AG04449 (cell line): ENCODE measurements at regions not wholly inside any gene's neighbourhood (a gene's known extent, or its start where the extent isn't known, plus 50 kb on each side); places are given as distances from the start of the nearest gene placed in this dataset.
A peak's percentile ranks its signal among the peaks of the same experiment; 100 is the strongest.

Experiments used
- CTCF ChIA-PET: fragments of 350-600 bp; formaldehyde crosslinking; extraction: SDS; loops from one replicate; lab custom pipeline; 2021; ENCODE audit warnings: antibody characterized with exemption; lab: Yijun Ruan, JAX
- POLR2A ChIA-PET: fragments of 400-600, 350-600 bp; formaldehyde crosslinking; extraction: SDS; loops from one replicate; lab custom pipeline; 2020; ENCODE audit warnings: antibody characterized with exemption, inconsistent platforms; lab: Yijun Ruan, JAX
- DNase-seq: peaks from one replicate; pipeline ENCODE4 v3.0.0-alpha.2; 2010; ENCODE audit warnings: low read depth, low spot score
- H3K4me3 ChIP-seq: 2 replicates; pipeline ENCODE4 v1.5.1; 2011; ENCODE audit warnings: low read depth, mild to moderate bottlenecking, control low read depth, low read length
- TF ChIP-seq, protein P1 (sequence below): IDR thresholded peaks from one replicate; pipeline ENCODE4 v1.5.1; 2011; ENCODE audit warnings: mild to moderate bottlenecking, moderate library complexity, low read length, control low read depth, inconsistent platforms; ENCODE audit not compliant: insufficient read depth; ENCODE audit errors: missing control alignments

DNA sequence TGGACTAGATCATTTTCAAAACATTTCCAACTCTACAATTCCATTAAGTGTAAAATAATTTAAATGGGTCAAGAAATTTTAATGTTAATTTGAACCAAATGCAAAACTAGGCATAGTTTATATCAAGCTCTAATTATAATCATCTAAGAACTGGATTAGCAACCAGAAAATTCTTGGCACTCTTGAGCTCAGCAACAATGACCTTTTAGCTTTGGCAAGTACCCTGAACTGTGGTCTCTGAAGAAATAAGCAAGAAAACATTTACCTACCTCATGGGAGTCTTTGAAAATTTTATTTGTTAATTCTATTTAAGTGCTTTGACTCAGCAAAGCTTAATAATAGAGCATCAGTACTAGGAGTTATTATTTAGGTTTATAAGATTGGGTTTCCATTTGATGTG lies 313.2 kb downstream of the SATB2 start:
- CTCF ChIA-PET: interaction anchor here (1.0 to 1.6 kb wide), 2 partner anchors 8 to 333 kb away, joined by 3 to 4 read pairs; no protein-coding TSS in a partner anchor
- TF ChIP-seq, protein P1, sequence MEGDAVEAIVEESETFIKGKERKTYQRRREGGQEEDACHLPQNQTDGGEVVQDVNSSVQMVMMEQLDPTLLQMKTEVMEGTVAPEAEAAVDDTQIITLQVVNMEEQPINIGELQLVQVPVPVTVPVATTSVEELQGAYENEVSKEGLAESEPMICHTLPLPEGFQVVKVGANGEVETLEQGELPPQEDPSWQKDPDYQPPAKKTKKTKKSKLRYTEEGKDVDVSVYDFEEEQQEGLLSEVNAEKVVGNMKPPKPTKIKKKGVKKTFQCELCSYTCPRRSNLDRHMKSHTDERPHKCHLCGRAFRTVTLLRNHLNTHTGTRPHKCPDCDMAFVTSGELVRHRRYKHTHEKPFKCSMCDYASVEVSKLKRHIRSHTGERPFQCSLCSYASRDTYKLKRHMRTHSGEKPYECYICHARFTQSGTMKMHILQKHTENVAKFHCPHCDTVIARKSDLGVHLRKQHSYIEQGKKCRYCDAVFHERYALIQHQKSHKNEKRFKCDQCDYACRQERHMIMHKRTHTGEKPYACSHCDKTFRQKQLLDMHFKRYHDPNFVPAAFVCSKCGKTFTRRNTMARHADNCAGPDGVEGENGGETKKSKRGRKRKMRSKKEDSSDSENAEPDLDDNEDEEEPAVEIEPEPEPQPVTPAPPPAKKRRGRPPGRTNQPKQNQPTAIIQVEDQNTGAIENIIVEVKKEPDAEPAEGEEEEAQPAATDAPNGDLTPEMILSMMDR: no peak
- no peak for DNase-seq
- H3K4me3 ChIP-seq: no peak overlapping the region
- POLR2A ChIA-PET: no interaction called here

DNA sequence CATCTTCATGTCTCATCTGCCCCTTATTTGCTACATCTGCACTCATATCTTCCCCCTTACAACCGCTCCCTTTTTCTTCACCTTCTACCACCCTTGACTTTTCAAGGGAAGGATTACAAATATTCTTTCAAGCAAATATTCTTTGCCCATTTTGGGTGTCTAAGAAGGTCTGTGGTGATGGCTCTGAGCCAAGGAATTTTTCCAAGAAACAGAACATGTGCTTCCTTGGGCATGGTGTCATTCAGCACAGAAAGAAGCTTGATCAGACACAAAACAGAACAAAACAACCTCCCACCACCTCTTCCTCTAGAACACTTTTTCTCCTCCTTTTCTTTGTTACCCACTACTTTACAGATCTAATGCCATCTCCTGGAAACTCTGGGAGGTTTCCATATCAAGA lies 313.7 kb downstream of the SATB2 start:
- no peak overlapping the region for H3K4me3 ChIP-seq
- TF ChIP-seq, protein P1: no peak
- DNase-seq: no peak
- ChIA-PET POLR2A (no interaction called here), CTCF (interaction anchor here (1.0 to 1.6 kb wide), 2 partner anchors 8 to 334 kb away, joined by 3 to 4 read pairs; no protein-coding TSS in a partner anchor)

DNA sequence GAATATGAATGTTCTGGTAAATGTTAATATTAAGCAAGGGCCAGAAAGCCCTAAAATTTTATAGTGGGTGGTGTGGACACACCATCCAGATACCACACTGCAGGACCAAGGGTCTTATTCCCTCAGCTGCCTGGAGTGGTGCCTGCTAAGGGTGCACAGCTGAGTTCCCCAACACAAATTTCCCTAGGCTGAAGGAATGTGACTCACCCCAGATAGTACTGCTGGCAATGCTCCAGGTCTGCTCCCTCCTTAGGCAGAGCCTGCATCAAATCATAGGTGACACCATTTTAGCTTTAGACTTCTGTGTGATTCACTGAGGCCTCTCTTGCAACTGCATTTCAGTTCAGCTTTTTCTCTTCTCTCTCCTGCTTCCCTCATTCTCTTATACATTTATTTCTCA lies 321.1 kb downstream of the SATB2 start:
- POLR2A ChIA-PET: no interaction called here
- CTCF ChIA-PET: interaction anchor here (0.9 to 1.5 kb wide), 2 partner anchors 8 to 29 kb away, joined by 3 to 4 read pairs; no protein-coding TSS in a partner anchor

DNA sequence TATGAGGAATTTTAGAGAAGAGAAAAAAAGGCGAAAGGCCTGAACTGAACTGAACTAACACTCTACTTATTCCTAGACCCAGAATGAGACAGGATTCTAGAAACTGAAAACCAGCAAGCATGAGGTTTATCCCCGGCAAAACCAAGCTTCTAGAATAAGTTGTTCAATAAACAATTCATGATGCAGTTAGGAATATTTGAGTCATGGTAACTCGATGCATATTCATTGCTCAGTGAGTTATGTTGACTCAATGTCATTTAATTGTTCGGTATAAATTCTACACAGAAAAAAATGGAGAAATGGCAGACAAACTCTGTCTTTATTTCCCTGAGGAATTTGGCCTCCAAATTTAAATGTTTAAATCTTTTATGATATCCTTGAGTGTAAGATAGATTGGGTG lies 321.5 kb downstream of the SATB2 start:
- H3K4me3 ChIP-seq: no peak overlapping the region
- CTCF ChIA-PET: interaction anchor here (0.9 to 1.5 kb wide), 2 partner anchors 9 to 29 kb away, joined by 3 to 4 read pairs; no protein-coding TSS in a partner anchor
- DNase-seq: no peak
- TF ChIP-seq, protein P1: no peak
- POLR2A ChIA-PET: no interaction called here

More for the DNA sequence above, 321.1 kb downstream of the SATB2 start:
- TF ChIP-seq, protein P1: no peak
- no peak overlapping the region for H3K4me3 ChIP-seq
- DNase-seq: peak; percentile 19

DNA sequence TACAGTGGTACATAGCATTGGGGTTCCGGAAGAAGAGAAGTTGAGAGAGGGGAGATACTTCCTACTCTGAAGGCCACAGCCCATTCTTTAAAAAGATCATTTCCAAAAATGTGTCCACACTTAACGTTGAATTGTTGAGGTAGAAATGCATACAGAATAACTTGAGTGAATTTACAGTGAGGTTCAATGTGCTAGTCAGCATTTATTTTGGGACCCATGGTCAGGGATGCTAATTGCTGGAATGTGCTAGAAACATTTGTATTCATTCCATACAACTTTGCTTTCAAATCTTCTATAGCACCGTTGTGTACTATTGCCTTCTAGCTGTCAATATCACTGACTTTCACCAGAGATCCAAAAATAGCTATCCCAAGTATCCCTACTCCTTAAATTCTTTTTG lies 325.9 kb downstream of the SATB2 start:
- DNase-seq: no peak
- POLR2A ChIA-PET: no interaction called here
- CTCF ChIA-PET: interaction anchor here (0.6 kb wide), 1 partner anchor 620 kb away, joined by 3 read pairs; no protein-coding TSS in a partner anchor

DNA sequence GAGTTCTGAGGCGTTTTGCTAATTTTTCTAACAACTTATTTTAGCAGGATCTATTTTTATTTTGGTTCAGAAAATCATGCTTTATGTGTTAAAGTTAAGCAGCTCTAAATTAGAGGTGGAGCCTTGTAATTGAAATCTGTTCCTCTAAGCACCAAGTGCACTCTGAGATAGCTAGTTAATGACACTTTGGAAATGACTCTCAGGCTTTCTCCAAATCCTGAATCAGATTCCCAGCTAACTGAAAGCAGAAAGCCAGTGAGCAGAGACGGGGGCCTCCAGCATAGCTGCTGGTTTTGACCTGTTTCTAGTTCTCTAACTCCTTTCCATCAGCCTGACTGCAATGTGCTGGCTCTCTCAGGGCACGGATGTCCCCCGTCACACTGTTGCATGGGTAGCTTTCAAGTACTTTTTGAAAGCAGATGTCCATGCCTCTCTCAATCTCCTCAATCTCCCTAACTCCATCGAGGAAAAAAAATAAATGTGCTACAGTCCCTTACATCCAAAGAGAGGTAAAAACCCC lies 326.5 kb downstream of the SATB2 start:
- no peak for DNase-seq
- CTCF ChIA-PET: interaction anchor here (0.7 to 1.3 kb wide), 3 partner anchors 10 to 755 kb away, joined by 3 read pairs; no protein-coding TSS in a partner anchor
- TF ChIP-seq, protein P1: no peak
- POLR2A ChIA-PET: no interaction called here
- H3K4me3 ChIP-seq: no peak overlapping the region

More for the DNA sequence above, 325.9 kb downstream of the SATB2 start:
- no peak overlapping the region for H3K4me3 ChIP-seq
- TF ChIP-seq, protein P1: no peak
